ENCODE measurements at regions not wholly inside any gene's neighbourhood (a gene's known extent, or its start where the extent isn't known, plus 50 kb on each side); places are given as distances from the start of the nearest gene placed in this dataset.

DNA sequence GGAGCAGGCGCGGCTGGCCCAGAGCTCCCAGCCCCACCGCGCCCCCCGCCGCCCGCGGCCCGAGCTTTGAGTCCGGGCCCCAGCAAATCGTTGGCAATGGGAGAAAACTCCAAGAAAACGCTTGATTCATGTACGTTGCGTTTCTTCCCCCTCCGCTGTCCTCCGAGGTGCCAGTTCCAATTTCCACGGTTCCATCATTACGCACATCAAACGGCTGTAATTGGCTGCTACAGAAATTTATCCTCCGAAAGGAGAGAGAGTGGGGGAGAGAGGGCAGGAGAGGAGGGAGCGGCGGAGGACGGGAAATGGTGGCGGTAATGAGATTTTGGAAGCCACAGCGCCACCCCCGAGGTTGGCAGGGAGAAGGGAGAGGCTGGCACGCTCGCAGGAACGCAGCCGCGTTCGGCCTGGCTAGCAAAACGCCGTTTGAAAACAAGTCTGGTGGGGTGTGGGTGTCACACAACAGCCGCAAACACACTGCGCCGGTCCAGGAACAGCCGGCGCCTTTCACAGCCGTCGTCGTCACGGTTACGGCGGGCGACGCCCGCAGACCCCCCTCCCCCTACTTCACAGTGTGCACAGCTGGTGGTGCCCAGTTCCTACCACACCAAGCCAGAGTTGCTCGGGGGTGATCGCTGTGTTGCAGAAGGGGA, 57.5 kb downstream of the UNCX start:
- no peak for TF ChIP-seq POLR2AphosphoS5 (IDR thresholded peaks at IDR 0.05)
- TF ChIP-seq, protein P1, sequence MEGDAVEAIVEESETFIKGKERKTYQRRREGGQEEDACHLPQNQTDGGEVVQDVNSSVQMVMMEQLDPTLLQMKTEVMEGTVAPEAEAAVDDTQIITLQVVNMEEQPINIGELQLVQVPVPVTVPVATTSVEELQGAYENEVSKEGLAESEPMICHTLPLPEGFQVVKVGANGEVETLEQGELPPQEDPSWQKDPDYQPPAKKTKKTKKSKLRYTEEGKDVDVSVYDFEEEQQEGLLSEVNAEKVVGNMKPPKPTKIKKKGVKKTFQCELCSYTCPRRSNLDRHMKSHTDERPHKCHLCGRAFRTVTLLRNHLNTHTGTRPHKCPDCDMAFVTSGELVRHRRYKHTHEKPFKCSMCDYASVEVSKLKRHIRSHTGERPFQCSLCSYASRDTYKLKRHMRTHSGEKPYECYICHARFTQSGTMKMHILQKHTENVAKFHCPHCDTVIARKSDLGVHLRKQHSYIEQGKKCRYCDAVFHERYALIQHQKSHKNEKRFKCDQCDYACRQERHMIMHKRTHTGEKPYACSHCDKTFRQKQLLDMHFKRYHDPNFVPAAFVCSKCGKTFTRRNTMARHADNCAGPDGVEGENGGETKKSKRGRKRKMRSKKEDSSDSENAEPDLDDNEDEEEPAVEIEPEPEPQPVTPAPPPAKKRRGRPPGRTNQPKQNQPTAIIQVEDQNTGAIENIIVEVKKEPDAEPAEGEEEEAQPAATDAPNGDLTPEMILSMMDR (IDR thresholded peaks at IDR 0.05) = no peak
